ENCODE measurements at regions not wholly inside any gene's neighbourhood (a gene's known extent, or its start where the extent isn't known, plus 50 kb on each side); places are given as distances from the start of the nearest gene placed in this dataset.

DNA sequence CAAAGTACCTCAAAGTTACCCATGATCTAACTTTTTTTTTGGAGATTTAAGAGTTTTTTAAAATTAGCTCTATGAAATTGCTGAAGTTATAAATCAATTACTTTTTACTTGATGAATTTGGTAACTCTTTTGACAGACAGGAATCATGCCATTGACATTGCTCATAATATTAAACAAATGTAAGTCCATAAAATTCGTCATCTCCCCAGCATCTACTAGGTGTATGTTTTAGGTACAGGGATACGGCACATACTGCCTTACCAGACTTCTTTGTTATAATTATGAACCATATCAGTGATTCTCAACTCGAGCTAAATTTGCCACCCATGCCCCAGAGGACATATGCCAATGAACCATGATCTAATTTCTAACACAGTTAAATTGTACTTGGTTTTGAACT, 247.5 kb upstream of the TGFBR2 start:
- TF ChIP-seq POLR2A (IDR thresholded peaks at IDR 0.05) (no peak), CTCF (IDR thresholded peaks at IDR 0.05) (no peak), POLR2AphosphoS5 (IDR thresholded peaks at IDR 0.05; ENCODE audit: insufficient read depth in 1 of 2, low read depth in 1 of 2) (no peak)
- H3K36me3 ChIP-seq, result no peaks in the 10 kb centered on the region
- H3K9me3 ChIP-seq, result no peaks in the 10 kb centered on the region
- peaks cover 43% of the 10 kb centered on the region for H3K4me1 ChIP-seq
- H3K4me3 ChIP-seq, result no peak overlapping the region
- intact Hi-C loops (cut with DNase I), result no loop called here
- H3K27me3 ChIP-seq, result no peaks in the 10 kb centered on the region
- no peak overlapping the region for H3K27ac ChIP-seq
- DNase-seq (ENCODE audit: extremely low spot score in 2 of 2), result no peak

- Histone ChIP-seq H3K36me3 (no peaks in the 10 kb centered on the region), H3K4me1 (peaks cover 7% of the 10 kb centered on the region), H3K9me3 (no peaks in the 10 kb centered on the region), H3K27me3 (no peaks in the 10 kb centered on the region), H3K4me3 (no peak overlapping the region), H3K27ac (peak overlapping the region; percentile 53)
- TF ChIP-seq POLR2AphosphoS5 (IDR thresholded peaks at IDR 0.05; ENCODE audit: insufficient read depth in 1 of 2, low read depth in 1 of 2) (no peak), POLR2A (IDR thresholded peaks at IDR 0.05) (no peak), CTCF (IDR thresholded peaks at IDR 0.05) (no peak)
- no peak for DNase-seq (ENCODE audit: extremely low spot score in 2 of 2)
- intact Hi-C loops (cut with DNase I), result no loop called here
These were observed 237.4 kb upstream of the TGFBR2 start for GRCh38 chr3:30368978-30369377.

DNA sequence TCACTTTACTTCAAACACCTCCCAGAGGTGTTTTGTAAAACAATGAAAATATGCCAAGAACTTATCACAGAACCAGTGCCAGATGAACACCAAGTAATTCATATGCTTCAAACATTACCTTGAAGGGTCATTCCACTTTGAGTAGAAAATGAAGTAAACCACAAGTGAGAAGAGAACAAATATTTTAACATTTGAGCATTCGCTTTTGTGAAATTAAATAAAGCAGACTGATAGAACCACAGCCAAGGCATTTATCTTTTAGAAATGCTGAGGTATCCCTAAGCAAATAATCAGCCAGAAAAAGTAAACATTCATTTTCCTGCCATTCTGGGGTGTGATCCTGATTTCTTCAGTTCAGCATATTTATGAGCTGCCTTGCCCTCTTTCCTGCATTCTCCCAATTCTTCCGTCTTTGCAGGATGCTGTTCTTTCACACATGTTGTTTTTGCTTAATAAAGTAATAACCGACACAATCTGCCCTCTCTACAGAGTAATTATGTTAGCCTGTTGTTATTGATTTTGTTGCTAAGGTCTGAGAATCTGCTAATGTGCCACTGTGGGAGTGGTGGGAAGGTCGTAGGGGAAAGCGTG, 235.6 kb upstream of the TGFBR2 start:
- H3K4me1 ChIP-seq, result peaks cover 7% of the 10 kb centered on the region
- no peaks in the 10 kb centered on the region for H3K27me3 ChIP-seq
- intact Hi-C loops (cut with DNase I), result no loop called here
- no peak for DNase-seq (ENCODE audit: extremely low spot score in 2 of 2)
- no peak overlapping the region for H3K27ac ChIP-seq
- no peak for TF ChIP-seq CTCF (IDR thresholded peaks at IDR 0.05)
- no peak for TF ChIP-seq POLR2AphosphoS5 (IDR thresholded peaks at IDR 0.05; ENCODE audit: insufficient read depth in 1 of 2, low read depth in 1 of 2)
- no peak for TF ChIP-seq POLR2A (IDR thresholded peaks at IDR 0.05)
- no peak overlapping the region for H3K4me3 ChIP-seq
- H3K36me3 ChIP-seq, result no peaks in the 10 kb centered on the region
- H3K9me3 ChIP-seq, result no peaks in the 10 kb centered on the region

DNA sequence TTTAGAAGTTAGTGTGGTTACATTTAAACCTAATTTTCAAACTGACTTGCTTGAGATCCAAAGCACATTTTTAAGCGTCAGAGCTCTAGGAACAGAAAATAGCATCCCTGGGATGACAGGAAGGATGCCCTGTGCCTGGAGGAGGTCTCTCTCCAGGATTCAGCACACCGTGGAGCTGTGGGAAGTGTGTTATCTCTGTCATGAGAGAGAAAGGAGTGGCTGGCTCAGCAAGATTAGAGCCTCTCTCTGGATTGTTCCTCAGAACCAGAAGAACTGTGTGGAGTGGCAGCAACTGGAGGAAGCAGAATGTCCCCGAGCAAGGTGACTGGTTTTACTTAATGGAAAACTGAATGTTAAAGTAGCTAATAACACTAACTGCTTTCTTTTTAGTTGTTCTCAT, 233.6 kb upstream of the TGFBR2 start:
- TF ChIP-seq POLR2AphosphoS5 (IDR thresholded peaks at IDR 0.05; ENCODE audit: insufficient read depth in 1 of 2, low read depth in 1 of 2) (no peak), POLR2A (IDR thresholded peaks at IDR 0.05) (no peak), CTCF (IDR thresholded peaks at IDR 0.05) (no peak)
- no peaks in the 10 kb centered on the region for H3K27me3 ChIP-seq
- H3K4me3 ChIP-seq, result no peak overlapping the region
- no peak for DNase-seq (ENCODE audit: extremely low spot score in 2 of 2)
- H3K27ac ChIP-seq, result no peak overlapping the region
- peaks cover 7% of the 10 kb centered on the region for H3K4me1 ChIP-seq
- H3K9me3 ChIP-seq, result no peaks in the 10 kb centered on the region
- no peaks in the 10 kb centered on the region for H3K36me3 ChIP-seq
- intact Hi-C loops (cut with DNase I), result no loop called here

DNA sequence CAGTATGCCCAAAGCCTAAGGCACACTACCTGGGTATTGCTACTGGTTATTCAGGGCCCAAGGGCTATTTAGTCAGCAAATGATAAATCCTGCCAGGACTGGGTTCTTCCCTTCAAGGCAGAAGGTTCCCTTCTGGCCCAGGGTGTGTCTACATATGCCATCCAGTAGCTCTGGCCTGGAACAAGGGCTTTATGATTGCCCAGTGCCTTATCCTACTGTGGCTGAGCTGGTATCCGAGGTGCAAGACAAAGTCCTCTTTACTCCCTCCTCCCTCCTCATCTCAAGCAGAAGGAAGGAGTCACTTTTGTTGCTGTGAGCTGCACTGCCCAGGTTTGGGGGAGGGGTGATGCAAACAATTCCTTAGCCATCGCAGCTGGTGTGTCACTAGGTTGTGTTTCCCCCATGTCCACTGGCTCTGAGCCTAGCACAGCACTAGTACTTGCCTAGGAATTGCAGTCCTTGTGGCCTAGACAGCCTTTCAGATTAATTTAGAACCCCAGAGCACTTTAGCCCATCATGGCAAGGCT, 221.8 kb upstream of the TGFBR2 start:
- H3K27me3 ChIP-seq, result no peaks in the 10 kb centered on the region
- H3K27ac ChIP-seq, result no peak overlapping the region
- H3K4me1 ChIP-seq, result no peaks in the 10 kb centered on the region
- no peaks in the 10 kb centered on the region for H3K36me3 ChIP-seq
- TF ChIP-seq POLR2A (IDR thresholded peaks at IDR 0.05) (no peak), POLR2AphosphoS5 (IDR thresholded peaks at IDR 0.05; ENCODE audit: insufficient read depth in 1 of 2, low read depth in 1 of 2) (no peak), CTCF (IDR thresholded peaks at IDR 0.05) (no peak)
- intact Hi-C loops (cut with DNase I), result no loop called here
- DNase-seq (ENCODE audit: extremely low spot score in 2 of 2), result no peak
- no peak overlapping the region for H3K4me3 ChIP-seq
- no peaks in the 10 kb centered on the region for H3K9me3 ChIP-seq
